ENCODE measurements at regions not wholly inside any gene's neighbourhood (a gene's known extent, or its start where the extent isn't known, plus 50 kb on each side); places are given as distances from the start of the nearest gene placed in this dataset.

GRCh38 chr21:28439788-28440187 lies 552.9 kb downstream of the LTN1 start:
- Mint-ChIP-seq H3K4me1 (ENCODE audit: low read depth, unreplicated experiment) (no peaks in the 10 kb centered on the region), H3K36me3 (ENCODE audit: unreplicated experiment) (no peaks in the 10 kb centered on the region), H3K9me3 (ENCODE audit: unreplicated experiment) (no peaks in the 10 kb centered on the region), H3K27ac (ENCODE audit: unreplicated experiment) (no peak overlapping the region), H3K4me3 (ENCODE audit: unreplicated experiment) (no peak overlapping the region), H3K27me3 (ENCODE audit: unreplicated experiment) (no peaks in the 10 kb centered on the region)
- TF ChIP-seq CTCF (IDR thresholded peaks at IDR 0.05; ENCODE audit: partially characterized antibody, unreplicated experiment): no peak
- DNase-seq: no peak

GRCh38 chr21:28439251-28439650 lies 553.4 kb downstream of the LTN1 start:
- no peak overlapping the region for H3K4me3 Mint-ChIP-seq (ENCODE audit: unreplicated experiment)
- H3K27ac Mint-ChIP-seq (ENCODE audit: unreplicated experiment): no peak overlapping the region
- no peak for TF ChIP-seq CTCF (IDR thresholded peaks at IDR 0.05; ENCODE audit: partially characterized antibody, unreplicated experiment)
- no peak for DNase-seq
- H3K4me1 Mint-ChIP-seq (ENCODE audit: low read depth, unreplicated experiment): no peaks in the 10 kb centered on the region
- H3K36me3 Mint-ChIP-seq (ENCODE audit: unreplicated experiment): no peaks in the 10 kb centered on the region
- no peaks in the 10 kb centered on the region for H3K27me3 Mint-ChIP-seq (ENCODE audit: unreplicated experiment)
- no peaks in the 10 kb centered on the region for H3K9me3 Mint-ChIP-seq (ENCODE audit: unreplicated experiment)

GRCh38 chr21:28437061-28437460 lies 555.6 kb downstream of the LTN1 start:
- Mint-ChIP-seq H3K9me3 (ENCODE audit: unreplicated experiment) (no peaks in the 10 kb centered on the region), H3K27ac (ENCODE audit: unreplicated experiment) (no peak overlapping the region), H3K36me3 (ENCODE audit: unreplicated experiment) (no peaks in the 10 kb centered on the region), H3K4me3 (ENCODE audit: unreplicated experiment) (no peak overlapping the region), H3K27me3 (ENCODE audit: unreplicated experiment) (no peaks in the 10 kb centered on the region), H3K4me1 (ENCODE audit: low read depth, unreplicated experiment) (no peaks in the 10 kb centered on the region)
- TF ChIP-seq CTCF (IDR thresholded peaks at IDR 0.05; ENCODE audit: partially characterized antibody, unreplicated experiment): no peak
- no peak for DNase-seq

- Mint-ChIP-seq H3K27ac (ENCODE audit: unreplicated experiment) (no peak overlapping the region), H3K9me3 (ENCODE audit: unreplicated experiment) (no peaks in the 10 kb centered on the region), H3K4me1 (ENCODE audit: low read depth, unreplicated experiment) (no peaks in the 10 kb centered on the region), H3K27me3 (ENCODE audit: unreplicated experiment) (no peaks in the 10 kb centered on the region), H3K36me3 (ENCODE audit: unreplicated experiment) (no peaks in the 10 kb centered on the region), H3K4me3 (ENCODE audit: unreplicated experiment) (no peak overlapping the region)
- no peak for DNase-seq
- no peak for TF ChIP-seq CTCF (IDR thresholded peaks at IDR 0.05; ENCODE audit: partially characterized antibody, unreplicated experiment)
Observed at GRCh38 chr21:28436286-28436932, 556.3 kb downstream of the LTN1 start.

- no peak for TF ChIP-seq CTCF (IDR thresholded peaks at IDR 0.05; ENCODE audit: partially characterized antibody, unreplicated experiment)
- no peaks in the 10 kb centered on the region for H3K27me3 Mint-ChIP-seq (ENCODE audit: unreplicated experiment)
- no peaks in the 10 kb centered on the region for H3K4me1 Mint-ChIP-seq (ENCODE audit: low read depth, unreplicated experiment)
- no peak overlapping the region for H3K27ac Mint-ChIP-seq (ENCODE audit: unreplicated experiment)
- H3K9me3 Mint-ChIP-seq (ENCODE audit: unreplicated experiment): no peaks in the 10 kb centered on the region
- DNase-seq: no peak
- no peaks in the 10 kb centered on the region for H3K36me3 Mint-ChIP-seq (ENCODE audit: unreplicated experiment)
- H3K4me3 Mint-ChIP-seq (ENCODE audit: unreplicated experiment): no peak overlapping the region
Observed at GRCh38 chr21:28431527-28432200, 561.0 kb downstream of the LTN1 start.
